ENCODE measurements at regions not wholly inside any gene's neighbourhood (a gene's known extent, or its start where the extent isn't known, plus 50 kb on each side); places are given as distances from the start of the nearest gene placed in this dataset.

DNA sequence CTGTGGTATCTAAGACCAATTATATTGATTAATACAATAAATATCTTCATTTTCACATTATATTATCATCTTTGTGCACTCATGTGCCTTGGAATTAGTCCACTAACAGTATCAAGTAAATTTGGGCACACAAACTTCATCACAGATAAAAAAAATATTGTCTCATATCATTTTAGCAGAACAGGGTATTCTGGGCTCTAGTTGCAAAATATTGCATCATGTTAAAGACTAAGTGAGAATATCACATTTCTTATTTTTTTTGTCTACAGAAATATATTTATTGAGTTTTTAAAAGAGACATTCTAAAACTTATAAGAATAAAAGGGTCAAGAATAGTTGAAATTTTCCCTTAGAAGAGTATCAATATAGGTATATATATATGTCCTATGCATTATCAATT, 754.1 kb upstream of the MAN1A1 start:
- TF ChIP-seq EP300 (IDR thresholded peaks at IDR 0.05) (no peak), POLR2A (IDR thresholded peaks at IDR 0.05) (no peak), POLR2AphosphoS5 (IDR thresholded peaks at IDR 0.05) (no peak)
- TF ChIP-seq, protein P1, sequence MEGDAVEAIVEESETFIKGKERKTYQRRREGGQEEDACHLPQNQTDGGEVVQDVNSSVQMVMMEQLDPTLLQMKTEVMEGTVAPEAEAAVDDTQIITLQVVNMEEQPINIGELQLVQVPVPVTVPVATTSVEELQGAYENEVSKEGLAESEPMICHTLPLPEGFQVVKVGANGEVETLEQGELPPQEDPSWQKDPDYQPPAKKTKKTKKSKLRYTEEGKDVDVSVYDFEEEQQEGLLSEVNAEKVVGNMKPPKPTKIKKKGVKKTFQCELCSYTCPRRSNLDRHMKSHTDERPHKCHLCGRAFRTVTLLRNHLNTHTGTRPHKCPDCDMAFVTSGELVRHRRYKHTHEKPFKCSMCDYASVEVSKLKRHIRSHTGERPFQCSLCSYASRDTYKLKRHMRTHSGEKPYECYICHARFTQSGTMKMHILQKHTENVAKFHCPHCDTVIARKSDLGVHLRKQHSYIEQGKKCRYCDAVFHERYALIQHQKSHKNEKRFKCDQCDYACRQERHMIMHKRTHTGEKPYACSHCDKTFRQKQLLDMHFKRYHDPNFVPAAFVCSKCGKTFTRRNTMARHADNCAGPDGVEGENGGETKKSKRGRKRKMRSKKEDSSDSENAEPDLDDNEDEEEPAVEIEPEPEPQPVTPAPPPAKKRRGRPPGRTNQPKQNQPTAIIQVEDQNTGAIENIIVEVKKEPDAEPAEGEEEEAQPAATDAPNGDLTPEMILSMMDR (IDR thresholded peaks at IDR 0.05), result no peak
- H3K27ac ChIP-seq, result no peak overlapping the region
- DNase-seq, result no peak
- no peaks in the 10 kb centered on the region for H3K27me3 ChIP-seq
- no peaks in the 10 kb centered on the region for H3K9me3 ChIP-seq
- intact Hi-C loops (cut with DNase I), result no loop called here
- no peak overlapping the region for H3K4me3 ChIP-seq
- no peaks in the 10 kb centered on the region for H3K4me1 ChIP-seq
- no peaks in the 10 kb centered on the region for H3K36me3 ChIP-seq

DNA sequence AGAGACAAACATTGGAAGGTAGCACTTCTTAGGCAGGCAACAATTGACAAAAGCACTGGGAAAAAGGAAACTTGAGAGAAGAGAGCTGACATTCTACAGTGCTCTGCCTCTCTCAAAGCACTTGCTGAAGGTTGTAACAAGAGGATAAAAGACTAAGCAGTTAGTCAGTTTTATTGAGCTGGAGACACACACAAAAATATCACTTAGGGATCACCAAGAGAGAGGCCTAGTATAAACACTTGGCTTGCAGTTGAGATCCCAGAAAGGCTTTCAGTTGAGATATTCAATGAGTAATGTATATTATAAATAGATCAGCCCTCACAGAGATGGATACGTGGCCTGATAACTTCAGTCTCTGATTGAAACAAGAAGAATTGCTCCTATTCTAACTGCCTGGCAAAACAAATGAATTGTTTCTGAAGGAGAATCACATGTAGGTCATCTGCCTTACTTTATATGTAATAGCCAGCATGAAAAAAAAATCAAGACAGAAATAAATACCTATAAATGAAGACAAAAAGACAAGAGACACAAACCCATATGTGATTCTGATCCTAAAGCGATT, 747.2 kb upstream of the MAN1A1 start:
- no peak overlapping the region for H3K27ac ChIP-seq
- WGBS, 2 donors, result 76 to 89% methylated on average over 2 of the region's 2 CpGs
- H3K36me3 ChIP-seq, result no peaks in the 10 kb centered on the region
- DNase-seq, result no peak
- no peaks in the 10 kb centered on the region for H3K9me3 ChIP-seq
- H3K27me3 ChIP-seq, result no peaks in the 10 kb centered on the region
- peaks cover 0 to 6% (median 0%) of the 10 kb centered on the region in 4 donors for H3K4me1 ChIP-seq
- H3K4me3 ChIP-seq, result no peak overlapping the region
- TF ChIP-seq EP300 (IDR thresholded peaks at IDR 0.05) (no peak), POLR2A (IDR thresholded peaks at IDR 0.05) (no peak), POLR2AphosphoS5 (IDR thresholded peaks at IDR 0.05) (no peak)
- TF ChIP-seq, protein P1 (IDR thresholded peaks at IDR 0.05), result no peak
- intact Hi-C loops (cut with DNase I), result no loop called here

DNA sequence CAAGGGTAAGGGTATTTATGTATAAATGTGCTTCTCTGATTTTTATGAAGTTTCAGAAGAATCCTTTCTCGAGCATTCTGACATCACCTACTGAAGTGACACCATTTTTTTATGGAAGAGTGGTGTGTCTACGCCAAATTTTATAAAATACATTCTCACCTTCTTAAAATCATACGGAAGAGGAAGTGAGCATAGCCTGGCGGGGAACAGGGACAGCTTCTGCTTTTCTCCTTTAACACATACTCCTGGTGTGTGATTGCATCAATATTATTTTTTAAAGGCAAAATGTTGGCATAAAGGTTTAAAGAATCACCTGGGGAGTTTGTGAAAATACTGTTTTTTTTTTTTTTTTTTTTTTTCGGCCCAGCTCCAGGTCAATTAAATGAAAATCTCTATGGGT, 733.6 kb upstream of the MAN1A1 start:
- intact Hi-C loops (cut with DNase I), result no loop called here
- Histone ChIP-seq H3K4me1 (no peaks in the 10 kb centered on the region), H3K4me3 (no peak overlapping the region), H3K36me3 (no peaks in the 10 kb centered on the region), H3K9me3 (no peaks in the 10 kb centered on the region), H3K27ac (no peak overlapping the region), H3K27me3 (no peaks in the 10 kb centered on the region)
- DNase-seq, result no peak
- 64 to 77% methylated on average over 5 of the region's 5 CpGs for WGBS, 2 donors
- TF ChIP-seq EP300 (IDR thresholded peaks at IDR 0.05), result no peak
- TF ChIP-seq POLR2A (IDR thresholded peaks at IDR 0.05), result no peak
- TF ChIP-seq, protein P1 (IDR thresholded peaks at IDR 0.05), result no peak
- no peak for TF ChIP-seq POLR2AphosphoS5 (IDR thresholded peaks at IDR 0.05)

DNA sequence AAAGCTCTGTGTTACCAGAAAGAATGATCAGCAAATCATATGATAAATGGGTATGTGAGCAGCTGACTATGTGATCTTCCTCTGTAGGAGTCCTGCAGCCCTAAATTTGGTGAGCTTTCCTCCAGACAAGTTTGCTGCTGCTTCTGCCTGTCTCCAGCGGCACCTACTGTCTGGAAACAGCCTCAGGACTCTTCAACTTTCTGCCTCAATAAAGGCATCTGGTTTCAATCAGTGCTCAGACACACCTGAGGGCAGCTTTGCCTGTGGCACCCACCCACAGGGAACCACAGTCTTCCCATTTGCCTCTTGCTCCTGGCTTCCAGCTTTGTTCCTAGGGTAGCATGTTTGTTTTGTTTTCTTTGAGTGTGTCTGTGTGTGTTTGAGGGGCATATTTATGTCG, 727.9 kb upstream of the MAN1A1 start:
- intact Hi-C loops (cut with DNase I), result loop anchor here (10.0 kb wide), 1 partner anchor 933 kb away; no protein-coding TSS in a partner anchor
- Histone ChIP-seq H3K27ac (no peak overlapping the region), H3K27me3 (no peaks in the 10 kb centered on the region), H3K36me3 (no peaks in the 10 kb centered on the region), H3K9me3 (no peaks in the 10 kb centered on the region), H3K4me1 (no peaks in the 10 kb centered on the region), H3K4me3 (no peak overlapping the region)
- 32 to 55% methylated on average over 2 of the region's 2 CpGs for WGBS, 2 donors
- no peak for TF ChIP-seq POLR2A (IDR thresholded peaks at IDR 0.05)
- TF ChIP-seq, protein P1 (IDR thresholded peaks at IDR 0.05), result peak in 1 of 4 experiments; percentile 38
- no peak for TF ChIP-seq EP300 (IDR thresholded peaks at IDR 0.05)
- TF ChIP-seq POLR2AphosphoS5 (IDR thresholded peaks at IDR 0.05), result no peak
- no peak for DNase-seq

DNA sequence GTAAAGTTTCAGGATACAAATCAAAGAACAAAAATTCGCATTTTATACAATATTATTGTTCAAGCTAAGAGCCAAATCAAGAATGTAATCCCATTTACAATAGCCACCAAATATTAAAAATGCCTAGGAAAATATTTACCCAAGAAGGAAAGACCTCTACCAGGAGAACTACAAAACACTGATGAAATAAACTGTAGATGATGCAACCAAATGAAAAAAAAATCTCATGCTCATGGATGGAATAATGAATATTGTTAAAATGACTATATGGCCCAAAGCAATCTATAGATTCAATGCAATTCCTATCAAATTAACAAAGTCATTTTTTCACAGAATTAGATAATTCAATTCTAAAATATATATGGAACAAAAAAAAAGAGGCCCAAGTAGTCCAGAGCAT, 708.8 kb upstream of the MAN1A1 start:
- Histone ChIP-seq H3K27me3 (no peaks in the 10 kb centered on the region), H3K27ac (no peak overlapping the region), H3K4me3 (no peak overlapping the region), H3K4me1 (no peaks in the 10 kb centered on the region), H3K36me3 (no peaks in the 10 kb centered on the region), H3K9me3 (peaks cover 0 to 5% (median 0%) of the 10 kb centered on the region in 4 donors)
- intact Hi-C loops (cut with DNase I), result no loop called here
- no peak for DNase-seq
- 9 to 32% methylated on average over 1 of the region's 1 CpG for WGBS, 2 donors
- TF ChIP-seq POLR2AphosphoS5 (IDR thresholded peaks at IDR 0.05) (no peak), EP300 (IDR thresholded peaks at IDR 0.05) (no peak), POLR2A (IDR thresholded peaks at IDR 0.05) (no peak)
- TF ChIP-seq, protein P1 (IDR thresholded peaks at IDR 0.05), result no peak

All from sigmoid colon (tissue), 6 donors.